GM23338 (cell line): ENCODE measurements at regions not wholly inside any gene's neighbourhood (a gene's known extent, or its start where the extent isn't known, plus 50 kb on each side); places are given as distances from the start of the nearest gene placed in this dataset.

Experiments used
- ATAC-seq: fragments of 200-7000 bp; cut with Tn5 transposase; 3 replicates; pipeline ENCODE4 v1.9.1; 2020
- DNase-seq: peaks from one replicate; pipeline ENCODE4 v3.0.0-alpha.2; 2015; ENCODE audit warnings: low spot score
- H2AFZ ChIP-seq: fragments of 200-600 bp; sonication (generic); 2 replicates; pipeline ENCODE4 v1.8.0; 2016; ENCODE audit warnings: antibody characterized with exemption, mild to moderate bottlenecking, moderate library complexity
- H3F3A ChIP-seq: fragments of 200-600 bp; sonication (generic); replicated peaks from 2 replicates; pipeline ENCODE4 v1.8.0; 2017; ENCODE audit warnings: antibody characterized with exemption, mixed run types, low read depth
- H3K27ac ChIP-seq: fragments of 200-600 bp; sonication (generic); 2 replicates; pipeline ENCODE4 v1.6.1; 2016; ENCODE audit warnings: low read depth
- H3K27me3 ChIP-seq: fragments of 200-600 bp; sonication (generic); 2 replicates; pipeline ENCODE4 v1.8.0; 2016; ENCODE audit warnings: mild to moderate bottlenecking, mixed run types, moderate library complexity; ENCODE audit not compliant: insufficient read depth
- H3K36me3 ChIP-seq: fragments of 200-600 bp; sonication (generic); 2 replicates; pipeline ENCODE4 v1.8.0; 2016; ENCODE audit warnings: mild to moderate bottlenecking; ENCODE audit not compliant: insufficient read depth
- H3K4me1 ChIP-seq: fragments of 200-600 bp; sonication (generic); 2 replicates; pipeline ENCODE4 v1.8.0; 2016; ENCODE audit warnings: mild to moderate bottlenecking, moderate library complexity; ENCODE audit not compliant: insufficient read depth
- H3K4me2 ChIP-seq: fragments of 200-600 bp; sonication (generic); 2 replicates; pipeline ENCODE4 v1.7.1; 2017; ENCODE audit warnings: mixed run types
- H3K4me3 ChIP-seq: fragments of 200-600 bp; sonication (generic); 2 replicates; pipeline ENCODE4 v1.6.1; 2016; ENCODE audit warnings: mixed run types
- H3K79me2 ChIP-seq: fragments of 200-600 bp; sonication (generic); replicated peaks from 2 replicates; pipeline ENCODE4 v1.8.0; 2017; ENCODE audit warnings: mild to moderate bottlenecking; ENCODE audit not compliant: insufficient read depth
- H3K9me2 ChIP-seq: fragments of 200-600 bp; sonication (generic); 2 replicates; pipeline ENCODE4 v1.8.0; 2017; ENCODE audit not compliant: insufficient read depth
- H4K20me1 ChIP-seq: fragments of 200-600 bp; sonication (generic); replicated peaks from 2 replicates; pipeline ENCODE4 v1.8.0; 2017; ENCODE audit warnings: mild to moderate bottlenecking; ENCODE audit not compliant: insufficient read depth
- H3K27ac Mint-ChIP-seq: 2 replicates; pipeline ENCODE4 v1.8.0; 2020; ENCODE audit warnings: inconsistent platforms, mild to moderate bottlenecking, moderate library complexity, mixed read lengths
- H3K27me3 Mint-ChIP-seq: 3 replicates; pipeline ENCODE4 v1.8.0; 2022; ENCODE audit warnings: low read depth, mild to moderate bottlenecking, moderate library complexity, mixed read lengths, inconsistent platforms; ENCODE audit not compliant: insufficient read depth, poor library complexity
- H3K36me3 Mint-ChIP-seq: 3 replicates; pipeline ENCODE4 v1.8.0; 2021; ENCODE audit warnings: low read depth, mild to moderate bottlenecking, inconsistent platforms, moderate library complexity, mixed read lengths
- H3K4me1 Mint-ChIP-seq: 3 replicates; pipeline ENCODE4 v1.8.0; 2020; ENCODE audit warnings: mild to moderate bottlenecking, inconsistent platforms, mixed read lengths
- H3K4me3 Mint-ChIP-seq: 3 replicates; pipeline ENCODE4 v1.8.0; 2021; ENCODE audit warnings: moderate library complexity, mild to moderate bottlenecking, inconsistent platforms, mixed read lengths
- H3K9me3 Mint-ChIP-seq: 3 replicates; pipeline ENCODE4 v1.8.0; 2020; ENCODE audit warnings: moderate library complexity, mild to moderate bottlenecking, inconsistent platforms, mixed read lengths
- CREB1 ChIP-seq: fragments of 250-450 bp; sonication (Bioruptor Pico); IDR thresholded peaks from 2 replicates; pipeline ENCODE4 v1.5.0; 2020; ENCODE audit warnings: low read depth, mild to moderate bottlenecking, moderate library complexity
- EZH2 ChIP-seq: fragments of 200-600 bp; sonication (generic); IDR thresholded peaks from one replicate; pipeline ENCODE4 v1.8.0; 2017; ENCODE audit warnings: antibody characterized with exemption, mild to moderate bottlenecking, low read depth; ENCODE audit not compliant: unreplicated experiment
- JUNB ChIP-seq: IDR thresholded peaks from one replicate; pipeline ENCODE4 v1.6.1; 2016; ENCODE audit warnings: antibody characterized with exemption; ENCODE audit not compliant: unreplicated experiment
- NANOG ChIP-seq: IDR thresholded peaks from 2 replicates; pipeline ENCODE4 v1.6.1; 2016; ENCODE audit warnings: antibody characterized with exemption, borderline replicate concordance
- STAT1 ChIP-seq: IDR thresholded peaks from one replicate; pipeline ENCODE4 v1.6.1; 2016; ENCODE audit warnings: antibody characterized with exemption; ENCODE audit not compliant: unreplicated experiment
- ZNF331 ChIP-seq: fragments of 250-450 bp; sonication (Bioruptor Pico); IDR thresholded peaks from 2 replicates; pipeline ENCODE4 v1.5.0; 2020; ENCODE audit warnings: low read depth, mild to moderate bottlenecking, moderate library complexity
- TF ChIP-seq, protein P1 (sequence below): IDR thresholded peaks from one replicate; pipeline ENCODE4 v1.6.1; 2018; ENCODE audit warnings: antibody characterized with exemption; ENCODE audit not compliant: unreplicated experiment
- TF ChIP-seq, protein P2 (sequence below), 2 experiments: fragments of 200-600 bp in 1 of 2; sonication (generic) in 1 of 2; conservative IDR thresholded peaks; 2 replicates each; pipeline versions ENCODE4 v1.5.1 to v1.6.1; 2016 to 2017; ENCODE audit warnings: antibody characterized with exemption in 2 of 2, low read depth in 2 of 2, mild to moderate bottlenecking in 2 of 2, moderate library complexity in 1 of 2
- TF ChIP-seq, protein P3 (sequence below): IDR thresholded peaks from 2 replicates; pipeline ENCODE4 v1.6.1; 2016; ENCODE audit warnings: antibody characterized with exemption

DNA sequence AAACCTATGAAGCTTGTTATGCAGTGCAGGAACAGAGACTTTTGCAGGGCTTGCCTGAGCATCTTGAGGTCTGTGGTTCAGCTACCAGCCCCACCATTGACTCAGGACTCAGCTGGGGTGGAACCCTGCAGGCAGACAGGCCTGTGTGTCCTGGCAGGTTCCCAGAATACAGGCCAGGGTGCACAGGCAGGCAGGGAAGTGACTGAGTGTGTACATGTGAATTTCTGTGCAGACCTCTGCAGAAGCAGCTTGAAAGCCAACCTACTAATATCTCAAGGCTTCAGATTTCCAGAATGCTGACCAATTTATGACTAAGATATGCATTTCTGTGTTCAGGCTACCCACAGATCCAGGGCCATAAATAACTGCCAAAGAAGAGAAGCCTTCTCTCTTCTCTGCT is 254.4 kb downstream of the DLEU7 start (continued):
- TF ChIP-seq, protein P1, sequence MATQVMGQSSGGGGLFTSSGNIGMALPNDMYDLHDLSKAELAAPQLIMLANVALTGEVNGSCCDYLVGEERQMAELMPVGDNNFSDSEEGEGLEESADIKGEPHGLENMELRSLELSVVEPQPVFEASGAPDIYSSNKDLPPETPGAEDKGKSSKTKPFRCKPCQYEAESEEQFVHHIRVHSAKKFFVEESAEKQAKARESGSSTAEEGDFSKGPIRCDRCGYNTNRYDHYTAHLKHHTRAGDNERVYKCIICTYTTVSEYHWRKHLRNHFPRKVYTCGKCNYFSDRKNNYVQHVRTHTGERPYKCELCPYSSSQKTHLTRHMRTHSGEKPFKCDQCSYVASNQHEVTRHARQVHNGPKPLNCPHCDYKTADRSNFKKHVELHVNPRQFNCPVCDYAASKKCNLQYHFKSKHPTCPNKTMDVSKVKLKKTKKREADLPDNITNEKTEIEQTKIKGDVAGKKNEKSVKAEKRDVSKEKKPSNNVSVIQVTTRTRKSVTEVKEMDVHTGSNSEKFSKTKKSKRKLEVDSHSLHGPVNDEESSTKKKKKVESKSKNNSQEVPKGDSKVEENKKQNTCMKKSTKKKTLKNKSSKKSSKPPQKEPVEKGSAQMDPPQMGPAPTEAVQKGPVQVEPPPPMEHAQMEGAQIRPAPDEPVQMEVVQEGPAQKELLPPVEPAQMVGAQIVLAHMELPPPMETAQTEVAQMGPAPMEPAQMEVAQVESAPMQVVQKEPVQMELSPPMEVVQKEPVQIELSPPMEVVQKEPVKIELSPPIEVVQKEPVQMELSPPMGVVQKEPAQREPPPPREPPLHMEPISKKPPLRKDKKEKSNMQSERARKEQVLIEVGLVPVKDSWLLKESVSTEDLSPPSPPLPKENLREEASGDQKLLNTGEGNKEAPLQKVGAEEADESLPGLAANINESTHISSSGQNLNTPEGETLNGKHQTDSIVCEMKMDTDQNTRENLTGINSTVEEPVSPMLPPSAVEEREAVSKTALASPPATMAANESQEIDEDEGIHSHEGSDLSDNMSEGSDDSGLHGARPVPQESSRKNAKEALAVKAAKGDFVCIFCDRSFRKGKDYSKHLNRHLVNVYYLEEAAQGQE: no peak
- no peak for TF ChIP-seq EZH2
- TF ChIP-seq, protein P2, sequence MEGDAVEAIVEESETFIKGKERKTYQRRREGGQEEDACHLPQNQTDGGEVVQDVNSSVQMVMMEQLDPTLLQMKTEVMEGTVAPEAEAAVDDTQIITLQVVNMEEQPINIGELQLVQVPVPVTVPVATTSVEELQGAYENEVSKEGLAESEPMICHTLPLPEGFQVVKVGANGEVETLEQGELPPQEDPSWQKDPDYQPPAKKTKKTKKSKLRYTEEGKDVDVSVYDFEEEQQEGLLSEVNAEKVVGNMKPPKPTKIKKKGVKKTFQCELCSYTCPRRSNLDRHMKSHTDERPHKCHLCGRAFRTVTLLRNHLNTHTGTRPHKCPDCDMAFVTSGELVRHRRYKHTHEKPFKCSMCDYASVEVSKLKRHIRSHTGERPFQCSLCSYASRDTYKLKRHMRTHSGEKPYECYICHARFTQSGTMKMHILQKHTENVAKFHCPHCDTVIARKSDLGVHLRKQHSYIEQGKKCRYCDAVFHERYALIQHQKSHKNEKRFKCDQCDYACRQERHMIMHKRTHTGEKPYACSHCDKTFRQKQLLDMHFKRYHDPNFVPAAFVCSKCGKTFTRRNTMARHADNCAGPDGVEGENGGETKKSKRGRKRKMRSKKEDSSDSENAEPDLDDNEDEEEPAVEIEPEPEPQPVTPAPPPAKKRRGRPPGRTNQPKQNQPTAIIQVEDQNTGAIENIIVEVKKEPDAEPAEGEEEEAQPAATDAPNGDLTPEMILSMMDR (conservative IDR thresholded peaks at IDR 0.05; ENCODE audit: low read depth in 2 of 2): no peak

GRCh38 chr13:50589651-50590054 is 253.8 kb downstream of the DLEU7 start:
- no peak overlapping the region for H3K27ac ChIP-seq
- ATAC-seq: no peak
- Mint-ChIP-seq H3K4me1 (peaks cover 20% of the 10 kb centered on the region), H3K9me3 (no peaks in the 10 kb centered on the region), H3K4me3 (no peak overlapping the region), H3K27me3 (no peaks in the 10 kb centered on the region), H3K27ac (no peak overlapping the region), H3K36me3 (no peaks in the 10 kb centered on the region)
- H3F3A ChIP-seq: no peaks in the 10 kb centered on the region
- H3K27me3 ChIP-seq: no peaks in the 10 kb centered on the region
- H3K9me2 ChIP-seq: peaks cover 3% of the 10 kb centered on the region; the same call in 1 of the 2 replicates
- no peaks in the 10 kb centered on the region for H3K36me3 ChIP-seq
- H3K79me2 ChIP-seq: no peaks in the 10 kb centered on the region
- TF ChIP-seq ZNF331 (CRISPR knock-in tag) (no peak), CREB1 (no peak), JUNB (no peak), STAT1 (no peak), NANOG (no peak)
- TF ChIP-seq, protein P3, sequence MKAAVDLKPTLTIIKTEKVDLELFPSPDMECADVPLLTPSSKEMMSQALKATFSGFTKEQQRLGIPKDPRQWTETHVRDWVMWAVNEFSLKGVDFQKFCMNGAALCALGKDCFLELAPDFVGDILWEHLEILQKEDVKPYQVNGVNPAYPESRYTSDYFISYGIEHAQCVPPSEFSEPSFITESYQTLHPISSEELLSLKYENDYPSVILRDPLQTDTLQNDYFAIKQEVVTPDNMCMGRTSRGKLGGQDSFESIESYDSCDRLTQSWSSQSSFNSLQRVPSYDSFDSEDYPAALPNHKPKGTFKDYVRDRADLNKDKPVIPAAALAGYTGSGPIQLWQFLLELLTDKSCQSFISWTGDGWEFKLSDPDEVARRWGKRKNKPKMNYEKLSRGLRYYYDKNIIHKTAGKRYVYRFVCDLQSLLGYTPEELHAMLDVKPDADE: no peak
- TF ChIP-seq, protein P2 (conservative IDR thresholded peaks at IDR 0.05; ENCODE audit: low read depth in 2 of 2): no peak
- H3K4me3 ChIP-seq: no peak overlapping the region
- H3K4me1 ChIP-seq: peaks cover under 1% of the 10 kb centered on the region; the same call in 1 of the 2 replicates
- no peak overlapping the region for H2AFZ ChIP-seq
- H4K20me1 ChIP-seq: no peaks in the 10 kb centered on the region
- no peak for DNase-seq
- no peak overlapping the region for H3K4me2 ChIP-seq
